Esophagus (tissue), 2 donors: ENCODE measurements at regions not wholly inside any gene's neighbourhood (a gene's known extent, or its start where the extent isn't known, plus 50 kb on each side); places are given as distances from the start of the nearest gene placed in this dataset.
"Not testable (repeated sequence)": the region's sequence is repeated elsewhere in the genome, so short reads cannot be mapped to it uniquely, and the experiment has no call there.

Experiments
- H3K27ac ChIP-seq, 2 donors: one replicate each; pipeline ENCODE4 v1.5.1; 2013; ENCODE audit warnings: low read depth in 2 of 2, mild to moderate bottlenecking in 2 of 2, inconsistent platforms in 1 of 2, low read length in 1 of 2, moderate library complexity in 1 of 2
- H3K27me3 ChIP-seq, 2 donors: one replicate each; pipeline ENCODE4 v1.6.1; 2013; ENCODE audit warnings: low read length in 2 of 2, control low read depth in 1 of 2, mild to moderate bottlenecking in 1 of 2; ENCODE audit not compliant: insufficient read depth in 2 of 2, control insufficient read depth in 1 of 2
- H3K36me3 ChIP-seq, 2 donors: one replicate each; pipeline ENCODE4 v1.6.1; 2013; ENCODE audit warnings: low read length in 1 of 2; ENCODE audit not compliant: control insufficient read depth in 2 of 2, insufficient read depth in 2 of 2
- H3K4me1 ChIP-seq, 2 donors: one replicate each; pipeline ENCODE4 v1.6.1; 2013; ENCODE audit warnings: low read length in 1 of 2; ENCODE audit not compliant: control insufficient read depth in 2 of 2, insufficient read depth in 2 of 2
- H3K4me3 ChIP-seq, 2 donors: one replicate each; pipeline ENCODE4 v1.5.1; 2013; ENCODE audit warnings: low read length in 2 of 2, mild to moderate bottlenecking in 2 of 2, low read depth in 1 of 2, moderate library complexity in 1 of 2
- H3K9me3 ChIP-seq, 2 donors: one replicate each; pipeline ENCODE4 v1.6.1; 2013; ENCODE audit warnings: mild to moderate bottlenecking in 2 of 2, low read depth in 1 of 2, low read length in 1 of 2, moderate library complexity in 1 of 2; ENCODE audit not compliant: control insufficient read depth in 2 of 2, insufficient read depth in 1 of 2
- WGBS, 2 donors: extraction: QIAGEN DNeasy Blood & Tissue Kit; methylation state at CpG; one replicate each; pipeline ENCODE4 v1.1.7; 2013; 5-methylcytosine and 5-hydroxymethylcytosine counted together
- donor health status: healthy with polysubstance abuse.
- donor health status: Bipolar disorder and iron deficiency.

- 72 to 76% methylated on average over 1 of the region's 1 CpG for WGBS, 2 donors
- Histone ChIP-seq H3K27ac (no peak overlapping the region), H3K27me3 (no peaks in the 10 kb centered on the region)
Observed at GRCh38 chr7:115349635-115350034, 427.7 kb downstream of the MDFIC start.

GRCh38 chr7:115346685-115347084, 424.8 kb downstream of the MDFIC start:
- no peaks in the 10 kb centered on the region for H3K27me3 ChIP-seq
- H3K36me3 ChIP-seq: no peaks in the 10 kb centered on the region
- 41 to 50% methylated on average over 1 of the region's 1 CpG for WGBS, 2 donors
- H3K4me3 ChIP-seq: no peak overlapping the region
- no peaks in the 10 kb centered on the region for H3K9me3 ChIP-seq
- no peaks in the 10 kb centered on the region for H3K4me1 ChIP-seq
- no peak overlapping the region for H3K27ac ChIP-seq

More at GRCh38 chr7:115349635-115350034, 427.7 kb downstream of the MDFIC start:
- Histone ChIP-seq H3K4me1 (no peaks in the 10 kb centered on the region), H3K9me3 (no peaks in the 10 kb centered on the region), H3K4me3 (no peak overlapping the region), H3K36me3 (no peaks in the 10 kb centered on the region)

GRCh38 chr7:115340828-115341227, 418.9 kb downstream of the MDFIC start:
- no peaks in the 10 kb centered on the region for H3K4me1 ChIP-seq
- H3K9me3 ChIP-seq: no peaks in the 10 kb centered on the region
- WGBS, 2 donors: 54 to 61% methylated on average over 4 of the region's 4 CpGs
- H3K36me3 ChIP-seq: no peaks in the 10 kb centered on the region
- H3K27ac ChIP-seq: no peak overlapping the region
- no peak overlapping the region for H3K4me3 ChIP-seq
- no peaks in the 10 kb centered on the region for H3K27me3 ChIP-seq

GRCh38 chr7:115338016-115338415, 416.1 kb downstream of the MDFIC start:
- no peaks in the 10 kb centered on the region for H3K36me3 ChIP-seq
- H3K9me3 ChIP-seq: no peaks in the 10 kb centered on the region
- no peaks in the 10 kb centered on the region for H3K27me3 ChIP-seq
- WGBS, 2 donors: 79 to 82% methylated on average over 4 of the region's 4 CpGs
- H3K4me3 ChIP-seq: no peak overlapping the region
- H3K4me1 ChIP-seq: no peaks in the 10 kb centered on the region
- H3K27ac ChIP-seq: no peak overlapping the region

- Histone ChIP-seq H3K4me1 (no peaks in the 10 kb centered on the region), H3K27ac (no peak overlapping the region), H3K4me3 (no peak overlapping the region), H3K27me3 (no peaks in the 10 kb centered on the region), H3K36me3 (no peaks in the 10 kb centered on the region), H3K9me3 (no peaks in the 10 kb centered on the region)
- WGBS, 2 donors: 70 to 72% methylated on average over 3 of the region's 3 CpGs
Observed at GRCh38 chr7:115332691-115333090, 410.8 kb downstream of the MDFIC start.

GRCh38 chr7:115329006-115329405, 407.1 kb downstream of the MDFIC start:
- no peaks in the 10 kb centered on the region for H3K9me3 ChIP-seq
- no peaks in the 10 kb centered on the region for H3K4me1 ChIP-seq
- no peak overlapping the region for H3K27ac ChIP-seq
- no peaks in the 10 kb centered on the region for H3K36me3 ChIP-seq
- no peaks in the 10 kb centered on the region for H3K27me3 ChIP-seq
- WGBS, 2 donors: 78 to 86% methylated on average over 2 of the region's 2 CpGs
- no peak overlapping the region for H3K4me3 ChIP-seq

GRCh38 chr7:115328018-115328417, 406.1 kb downstream of the MDFIC start:
- 85 to 86% methylated on average over 3 of the region's 3 CpGs for WGBS, 2 donors
- no peaks in the 10 kb centered on the region for H3K9me3 ChIP-seq
- H3K36me3 ChIP-seq: no peaks in the 10 kb centered on the region
- no peaks in the 10 kb centered on the region for H3K27me3 ChIP-seq
- no peak overlapping the region for H3K4me3 ChIP-seq
- no peaks in the 10 kb centered on the region for H3K4me1 ChIP-seq
- no peak overlapping the region for H3K27ac ChIP-seq

GRCh38 chr7:115327326-115327725, 405.4 kb downstream of the MDFIC start:
- no peak overlapping the region for H3K4me3 ChIP-seq
- no peaks in the 10 kb centered on the region for H3K4me1 ChIP-seq
- H3K27ac ChIP-seq: no peak overlapping the region
- H3K36me3 ChIP-seq: no peaks in the 10 kb centered on the region
- H3K9me3 ChIP-seq: no peaks in the 10 kb centered on the region
- H3K27me3 ChIP-seq: no peaks in the 10 kb centered on the region

GRCh38 chr7:115319541-115319940, 397.6 kb downstream of the MDFIC start:
- Histone ChIP-seq H3K27me3 (no peaks in the 10 kb centered on the region), H3K4me3 (no peak overlapping the region), H3K27ac (no peak overlapping the region), H3K4me1 (no peaks in the 10 kb centered on the region), H3K36me3 (no peaks in the 10 kb centered on the region), H3K9me3 (no peaks in the 10 kb centered on the region)
- WGBS, 2 donors: 74 to 79% methylated on average over 2 of the region's 2 CpGs

- H3K4me3 ChIP-seq, H3K27ac ChIP-seq, H3K27me3 ChIP-seq, H3K9me3 ChIP-seq, H3K36me3 ChIP-seq, H3K4me1 ChIP-seq: not testable (repeated sequence)
- WGBS, 2 donors: 84 to 92% methylated on average over 2 of the region's 2 CpGs
Observed at GRCh38 chr7:115310316-115310715, 388.4 kb downstream of the MDFIC start.
